ENCODE measurements at regions not wholly inside any gene's neighbourhood (a gene's known extent, or its start where the extent isn't known, plus 50 kb on each side); places are given as distances from the start of the nearest gene placed in this dataset.

GRCh38 chr2:176540995-176541394 is 271.8 kb downstream of the MTX2 start (continued):
- TF ChIP-seq CTCF (IDR thresholded peaks at IDR 0.05; ENCODE audit: low read depth, low read length, missing input control), result no peak
- TF ChIP-seq RAD21 (IDR thresholded peaks at IDR 0.05), result no peak
- no peak for TF ChIP-seq EGR1 (IDR thresholded peaks at IDR 0.05; ENCODE audit: low read depth in 2 of 2)
- TF ChIP-seq ZBTB33 (IDR thresholded peaks at IDR 0.05), result no peak
- TF ChIP-seq NR2F2 (IDR thresholded peaks at IDR 0.05), result no peak
- TF ChIP-seq FOXA2 (IDR thresholded peaks at IDR 0.05), result no peak

GRCh38 chr2:176542476-176542875 is 273.2 kb downstream of the MTX2 start:
- Histone ChIP-seq H3K4me1 (ENCODE audit: control insufficient read depth in 4 of 4, insufficient read depth in 4 of 4, low read length in 3 of 4) (no peaks in the 10 kb centered on the region), H3K9ac (ENCODE audit: low read depth in 1 of 2, low read length in 2 of 2) (no peak overlapping the region), H3K27ac (ENCODE audit: low read depth in 1 of 2, low read length in 2 of 2) (no peak overlapping the region), H3K9me3 (ENCODE audit: control insufficient read depth in 4 of 4, low read length in 3 of 4) (no peaks in the 10 kb centered on the region), H3K4me3 (ENCODE audit: low read depth in 1 of 3, low read length in 3 of 3) (no peak overlapping the region), H3K36me3 (ENCODE audit: control insufficient read depth in 4 of 4, insufficient read depth in 3 of 4, low read depth in 1 of 4, low read length in 3 of 4) (no peaks in the 10 kb centered on the region), H3K27me3 (ENCODE audit: control insufficient read depth in 4 of 4, insufficient read depth in 4 of 4, low read length in 3 of 4) (peaks cover 0 to 3% (median 0%) of the 10 kb centered on the region in 4 donors)
- WGBS, result 31% methylated on average over 1 of the region's 1 CpG
- no peak for DNase-seq (ENCODE audit: low spot score)
- TF ChIP-seq FOXA2 (IDR thresholded peaks at IDR 0.05) (no peak), ATF3 (IDR thresholded peaks at IDR 0.05) (no peak), NR2F2 (IDR thresholded peaks at IDR 0.05) (no peak), TAF1 (conservative IDR thresholded peaks at IDR 0.05) (no peak), REST (IDR thresholded peaks at IDR 0.05) (no peak), EGR1 (IDR thresholded peaks at IDR 0.05; ENCODE audit: low read depth in 2 of 2) (no peak), ZBTB33 (IDR thresholded peaks at IDR 0.05) (no peak), FOXA1 (IDR thresholded peaks at IDR 0.05) (no peak), RXRA (IDR thresholded peaks at IDR 0.05) (no peak), MAX (IDR thresholded peaks at IDR 0.05) (no peak), HNF4G (IDR thresholded peaks at IDR 0.05) (no peak), RAD21 (IDR thresholded peaks at IDR 0.05) (no peak), HNF4A (conservative IDR thresholded peaks at IDR 0.05) (no peak), YY1 (IDR thresholded peaks at IDR 0.05) (no peak), JUND (IDR thresholded peaks at IDR 0.05) (no peak), SP1 (IDR thresholded peaks at IDR 0.05) (no peak), CTCF (IDR thresholded peaks at IDR 0.05; ENCODE audit: low read depth, low read length, missing input control) (no peak), GABPA (IDR thresholded peaks at IDR 0.05 in 1 of 2, conservative IDR thresholded peaks at IDR 0.05 in 1 of 2) (no peak)
